T-helper 1 cell (primary cell): ENCODE measurements at regions not wholly inside any gene's neighbourhood (a gene's known extent, or its start where the extent isn't known, plus 50 kb on each side); places are given as distances from the start of the nearest gene placed in this dataset.
"Not testable (repeated sequence)": the region's sequence is repeated elsewhere in the genome, so short reads cannot be mapped to it uniquely, and the experiment has no call there.

ENCODE experiments used
- DNase-seq, 5 donors: peaks; one replicate each; pipeline ENCODE4 v3.0.0-alpha.2; 2012 to 2020

- DNase-seq = no peak
Observed at GRCh38 chr10:128566361-128566968, 440.2 kb upstream of the MKI67 start.

- DNase-seq = no peak
Observed at GRCh38 chr10:128567551-128567950, 441.3 kb upstream of the MKI67 start.

GRCh38 chr10:128568041-128568440 lies 441.8 kb upstream of the MKI67 start:
- no peak for DNase-seq

- no peak for DNase-seq
Observed at GRCh38 chr10:128568491-128568890, 442.3 kb upstream of the MKI67 start.

- DNase-seq = no peak
Observed at GRCh38 chr10:128568990-128569945, 443.0 kb upstream of the MKI67 start.

GRCh38 chr10:128570319-128570995 lies 444.2 kb upstream of the MKI67 start:
- no peak for DNase-seq

- DNase-seq = no peak
Observed at GRCh38 chr10:128571071-128571470, 444.8 kb upstream of the MKI67 start.

GRCh38 chr10:128571745-128572144 lies 445.5 kb upstream of the MKI67 start:
- no peak for DNase-seq

GRCh38 chr10:128572696-128573095 lies 446.5 kb upstream of the MKI67 start:
- no peak for DNase-seq

- DNase-seq = no peak
Observed at GRCh38 chr10:128573281-128573845, 447.1 kb upstream of the MKI67 start.

GRCh38 chr10:128573986-128574385 lies 447.8 kb upstream of the MKI67 start:
- DNase-seq = no peak

- no peak for DNase-seq
Observed at GRCh38 chr10:128574581-128575210, 448.5 kb upstream of the MKI67 start.

- no peak for DNase-seq
Observed at GRCh38 chr10:128575761-128576160, 449.5 kb upstream of the MKI67 start.

- DNase-seq = no peak
Observed at GRCh38 chr10:128576336-128576735, 450.1 kb upstream of the MKI67 start.

GRCh38 chr10:128576943-128577670 lies 450.9 kb upstream of the MKI67 start:
- no peak for DNase-seq

- DNase-seq = no peak
Observed at GRCh38 chr10:128577958-128578750, 451.9 kb upstream of the MKI67 start.

- no peak for DNase-seq
Observed at GRCh38 chr10:128578766-128579165, 452.5 kb upstream of the MKI67 start.

GRCh38 chr10:128579280-128579865 lies 453.1 kb upstream of the MKI67 start:
- DNase-seq = no peak

GRCh38 chr10:128579901-128580300 lies 453.7 kb upstream of the MKI67 start:
- DNase-seq = no peak

GRCh38 chr10:128583125-128583524 lies 456.9 kb upstream of the MKI67 start:
- not testable (repeated sequence) for DNase-seq

GRCh38 chr10:128586599-128586998 lies 460.4 kb upstream of the MKI67 start:
- DNase-seq = not testable (repeated sequence)
